ENCODE measurements at regions not wholly inside any gene's neighbourhood (a gene's known extent, or its start where the extent isn't known, plus 50 kb on each side); places are given as distances from the start of the nearest gene placed in this dataset.

- TF ChIP-seq, protein P1, sequence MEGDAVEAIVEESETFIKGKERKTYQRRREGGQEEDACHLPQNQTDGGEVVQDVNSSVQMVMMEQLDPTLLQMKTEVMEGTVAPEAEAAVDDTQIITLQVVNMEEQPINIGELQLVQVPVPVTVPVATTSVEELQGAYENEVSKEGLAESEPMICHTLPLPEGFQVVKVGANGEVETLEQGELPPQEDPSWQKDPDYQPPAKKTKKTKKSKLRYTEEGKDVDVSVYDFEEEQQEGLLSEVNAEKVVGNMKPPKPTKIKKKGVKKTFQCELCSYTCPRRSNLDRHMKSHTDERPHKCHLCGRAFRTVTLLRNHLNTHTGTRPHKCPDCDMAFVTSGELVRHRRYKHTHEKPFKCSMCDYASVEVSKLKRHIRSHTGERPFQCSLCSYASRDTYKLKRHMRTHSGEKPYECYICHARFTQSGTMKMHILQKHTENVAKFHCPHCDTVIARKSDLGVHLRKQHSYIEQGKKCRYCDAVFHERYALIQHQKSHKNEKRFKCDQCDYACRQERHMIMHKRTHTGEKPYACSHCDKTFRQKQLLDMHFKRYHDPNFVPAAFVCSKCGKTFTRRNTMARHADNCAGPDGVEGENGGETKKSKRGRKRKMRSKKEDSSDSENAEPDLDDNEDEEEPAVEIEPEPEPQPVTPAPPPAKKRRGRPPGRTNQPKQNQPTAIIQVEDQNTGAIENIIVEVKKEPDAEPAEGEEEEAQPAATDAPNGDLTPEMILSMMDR (IDR thresholded peaks at IDR 0.05; ENCODE audit: low read depth, low read length): no peak
- no peak for TF ChIP-seq MAX (IDR thresholded peaks at IDR 0.05; ENCODE audit: low read depth, low read length)
Measured at GRCh38 chr4:141849778-141850177, 213.4 kb downstream of the IL15 start.

Data from NB4 (cell line).